HG02885 (cell line): ENCODE measurements at regions not wholly inside any gene's neighbourhood (a gene's known extent, or its start where the extent isn't known, plus 50 kb on each side); places are given as distances from the start of the nearest gene placed in this dataset.

Source experiments
- ATAC-seq: cut with Tn5 transposase; IDR thresholded peaks from one replicate; pipeline ENCODE4 v1.9.1; 2021; ENCODE audit warnings: mild to moderate bottlenecking; ENCODE audit not compliant: unreplicated experiment, poor library complexity

- ATAC-seq, result no peak
Observed at GRCh38 chr12:30874455-30875321, 51.9 kb upstream of the TSPAN11 start.

GRCh38 chr12:30870491-30871265, 55.9 kb upstream of the TSPAN11 start:
- ATAC-seq, result no peak

GRCh38 chr12:30867415-30867814, 59.1 kb upstream of the TSPAN11 start:
- ATAC-seq, result no peak

- no peak for ATAC-seq
Observed at GRCh38 chr12:30866256-30866655, 60.3 kb upstream of the TSPAN11 start.

- ATAC-seq, result no peak
Observed at GRCh38 chr12:30863839-30864238, 62.7 kb upstream of the TSPAN11 start.

GRCh38 chr12:30862486-30862885, 64.1 kb upstream of the TSPAN11 start:
- no peak for ATAC-seq

GRCh38 chr12:30859226-30859625, 67.3 kb upstream of the TSPAN11 start:
- ATAC-seq, result no peak

GRCh38 chr12:30858471-30858870, 68.1 kb upstream of the TSPAN11 start:
- peak; percentile 96 for ATAC-seq

- ATAC-seq, result no peak
Observed at GRCh38 chr12:30853561-30854133, 72.9 kb upstream of the TSPAN11 start.

GRCh38 chr12:30850684-30851083, 75.9 kb upstream of the TSPAN11 start:
- ATAC-seq, result no peak

- ATAC-seq, result no peak
Observed at GRCh38 chr12:30847259-30847658, 79.3 kb upstream of the TSPAN11 start.

- no peak for ATAC-seq
Observed at GRCh38 chr12:30846776-30847175, 79.8 kb upstream of the TSPAN11 start.

GRCh38 chr12:30845676-30846075, 80.9 kb upstream of the TSPAN11 start:
- no peak for ATAC-seq

- no peak for ATAC-seq
Observed at GRCh38 chr12:30843211-30843610, 83.3 kb upstream of the TSPAN11 start.

GRCh38 chr12:30840715-30841114, 85.8 kb upstream of the TSPAN11 start:
- ATAC-seq, result no peak

- ATAC-seq, result no peak
Observed at GRCh38 chr12:30839643-30840220, 85.0 kb upstream of the CAPRIN2 start.

- ATAC-seq, result no peak
Observed at GRCh38 chr12:30837595-30837994, 82.8 kb upstream of the CAPRIN2 start.

- no peak for ATAC-seq
Observed at GRCh38 chr12:30836656-30837445, 82.1 kb upstream of the CAPRIN2 start.

- no peak for ATAC-seq
Observed at GRCh38 chr12:30835216-30835615, 80.5 kb upstream of the CAPRIN2 start.

GRCh38 chr12:30830751-30831150, 76.0 kb upstream of the CAPRIN2 start:
- ATAC-seq, result no peak
